OCI-LY3 (cell line): ENCODE measurements at regions not wholly inside any gene's neighbourhood (a gene's known extent, or its start where the extent isn't known, plus 50 kb on each side); places are given as distances from the start of the nearest gene placed in this dataset.
"Not testable (repeated sequence)": the region's sequence is repeated elsewhere in the genome, so short reads cannot be mapped to it uniquely, and the experiment has no call there.

ENCODE experiments used
- H2AFZ ChIP-seq: fragments of 200-600, 300-600 bp; shearing (Covaris generic); 2 replicates; pipeline ENCODE4 v1.6.0; 2014; ENCODE audit warnings: antibody characterized with exemption, low read depth, low read length
- H3K27ac ChIP-seq: fragments of 200-600, 300-600 bp; sonication (generic); 2 replicates; pipeline ENCODE4 v1.5.1; 2014; ENCODE audit warnings: mild to moderate bottlenecking, low read length, moderate library complexity, mixed read lengths
- H3K27me3 ChIP-seq: fragments of 200-600, 300-600 bp; sonication (generic); 2 replicates; pipeline ENCODE4 v1.6.1; 2014; ENCODE audit warnings: low read depth, low read length, mixed read lengths
- H3K36me3 ChIP-seq: fragments of 200-600, 300-600 bp; sonication (generic); replicated peaks from 2 replicates; pipeline ENCODE3; 2014; ENCODE audit warnings: low read depth, low read length, mixed read lengths
- H3K4me1 ChIP-seq: fragments of 300-600, 200-600 bp; sonication (generic); 2 replicates; pipeline ENCODE4 v1.6.1; 2014; ENCODE audit warnings: low read length, mixed read lengths
- H3K4me2 ChIP-seq: fragments of 200-600, 300-600 bp; sonication (generic); 2 replicates; pipeline ENCODE4 v1.6.1; 2014; ENCODE audit warnings: low read length, mixed read lengths
- H3K4me3 ChIP-seq: fragments of 300-600, 200-600 bp; sonication (generic); 2 replicates; pipeline ENCODE4 v1.5.1; 2014; ENCODE audit warnings: antibody characterized with exemption, mild to moderate bottlenecking, low read length, moderate library complexity
- H3K79me2 ChIP-seq: fragments of 300-600, 200-600 bp; shearing (Covaris generic); 2 replicates; pipeline ENCODE4 v1.6.1; 2014; ENCODE audit warnings: mild to moderate bottlenecking, low read length, mixed read lengths
- H3K9ac ChIP-seq: fragments of 300-600, 200-600 bp; shearing (Covaris generic); 2 replicates; pipeline ENCODE4 v1.6.0; 2014; ENCODE audit warnings: mild to moderate bottlenecking, low read length, moderate library complexity
- H3K9me3 ChIP-seq: fragments of 200-600, 300-600 bp; shearing (Covaris generic); 2 replicates; pipeline ENCODE4 v1.6.1; 2014; ENCODE audit warnings: low read length, mixed read lengths; ENCODE audit not compliant: insufficient read depth
- H4K20me1 ChIP-seq: fragments of 200-600, 300-600 bp; sonication (generic); 2 replicates; pipeline ENCODE4 v1.6.1; 2016; ENCODE audit warnings: low read length, mixed read lengths; ENCODE audit not compliant: insufficient read depth
- EZH2phosphoT487 ChIP-seq: fragments of 200-600 bp; shearing (Covaris generic); IDR thresholded peaks from 2 replicates; pipeline ENCODE4 v1.6.1; 2018; ENCODE audit warnings: antibody characterized with exemption, mixed run types, low read depth
- TF ChIP-seq, protein P1 (sequence below): fragments of 200-600, 300-600 bp; sonication (generic); IDR thresholded peaks from 2 replicates; pipeline ENCODE4 v1.5.1; 2014; ENCODE audit warnings: antibody characterized with exemption, low read length, low read depth

DNA sequence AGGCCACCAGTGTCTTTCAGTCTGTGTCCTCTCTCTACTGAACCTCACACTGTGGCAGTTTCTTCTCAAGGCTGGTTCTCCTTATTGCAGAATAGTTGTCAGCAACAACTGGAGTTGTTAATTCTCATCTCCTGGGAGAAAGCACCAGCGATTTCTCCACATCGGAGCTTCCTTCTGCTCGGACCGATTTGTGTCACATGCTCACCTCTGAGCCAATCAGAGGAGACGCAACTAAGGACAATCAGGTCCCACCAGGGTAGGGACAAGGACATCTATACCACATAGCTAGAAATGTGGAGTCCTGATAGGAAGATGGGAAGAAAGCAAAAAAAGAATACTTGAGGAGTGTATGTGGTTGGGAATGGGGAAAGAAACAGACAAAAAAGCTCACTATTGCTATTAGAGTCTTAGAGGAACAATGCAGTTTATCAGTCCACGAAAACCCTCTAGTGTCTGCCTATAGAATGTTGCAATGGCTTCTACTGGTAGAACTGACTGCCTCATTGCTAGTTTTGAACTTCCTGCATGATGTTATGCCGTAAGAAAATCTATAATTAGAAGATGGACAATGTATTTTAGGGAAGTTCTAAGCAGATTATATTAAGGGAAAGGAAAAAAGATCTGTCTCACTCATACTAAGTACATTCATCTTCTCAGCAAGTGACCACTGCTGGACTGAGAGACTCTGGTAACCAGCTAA lies 169.7 kb downstream of the CDCA7 start:
- H3K9me3 ChIP-seq: no peaks in the 10 kb centered on the region
- no peaks in the 10 kb centered on the region for H3K79me2 ChIP-seq
- H2AFZ ChIP-seq: no peak overlapping the region
- no peak overlapping the region for H3K4me2 ChIP-seq
- H3K4me1 ChIP-seq: no peaks in the 10 kb centered on the region
- H3K27me3 ChIP-seq: peaks cover 6% of the 10 kb centered on the region; the same call in 1 of the 2 replicates
- no peak overlapping the region for H3K4me3 ChIP-seq
- H3K36me3 ChIP-seq: no peaks in the 10 kb centered on the region
- no peak overlapping the region for H3K27ac ChIP-seq
- no peak for TF ChIP-seq EZH2phosphoT487
- TF ChIP-seq, protein P1, sequence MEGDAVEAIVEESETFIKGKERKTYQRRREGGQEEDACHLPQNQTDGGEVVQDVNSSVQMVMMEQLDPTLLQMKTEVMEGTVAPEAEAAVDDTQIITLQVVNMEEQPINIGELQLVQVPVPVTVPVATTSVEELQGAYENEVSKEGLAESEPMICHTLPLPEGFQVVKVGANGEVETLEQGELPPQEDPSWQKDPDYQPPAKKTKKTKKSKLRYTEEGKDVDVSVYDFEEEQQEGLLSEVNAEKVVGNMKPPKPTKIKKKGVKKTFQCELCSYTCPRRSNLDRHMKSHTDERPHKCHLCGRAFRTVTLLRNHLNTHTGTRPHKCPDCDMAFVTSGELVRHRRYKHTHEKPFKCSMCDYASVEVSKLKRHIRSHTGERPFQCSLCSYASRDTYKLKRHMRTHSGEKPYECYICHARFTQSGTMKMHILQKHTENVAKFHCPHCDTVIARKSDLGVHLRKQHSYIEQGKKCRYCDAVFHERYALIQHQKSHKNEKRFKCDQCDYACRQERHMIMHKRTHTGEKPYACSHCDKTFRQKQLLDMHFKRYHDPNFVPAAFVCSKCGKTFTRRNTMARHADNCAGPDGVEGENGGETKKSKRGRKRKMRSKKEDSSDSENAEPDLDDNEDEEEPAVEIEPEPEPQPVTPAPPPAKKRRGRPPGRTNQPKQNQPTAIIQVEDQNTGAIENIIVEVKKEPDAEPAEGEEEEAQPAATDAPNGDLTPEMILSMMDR: no peak
- no peak overlapping the region for H3K9ac ChIP-seq
- no peaks in the 10 kb centered on the region for H4K20me1 ChIP-seq

- H3K4me1 ChIP-seq, H3K4me3 ChIP-seq, H3K36me3 ChIP-seq, H3K9ac ChIP-seq, H3K27ac ChIP-seq, H3K4me2 ChIP-seq, H3K79me2 ChIP-seq, H2AFZ ChIP-seq, H4K20me1 ChIP-seq, H3K9me3 ChIP-seq: not testable (repeated sequence)
- peaks cover 25% of the 10 kb centered on the region for H3K27me3 ChIP-seq
Observed at GRCh38 chr2:173532732-173533531, 178.3 kb downstream of the CDCA7 start.

- H2AFZ ChIP-seq: no peak overlapping the region
- H3K79me2 ChIP-seq: no peaks in the 10 kb centered on the region
- H3K4me1 ChIP-seq: no peaks in the 10 kb centered on the region
- peaks cover 25% of the 10 kb centered on the region for H3K27me3 ChIP-seq
- no peak overlapping the region for H3K9ac ChIP-seq
- H3K36me3 ChIP-seq: no peaks in the 10 kb centered on the region
- TF ChIP-seq EZH2phosphoT487: no peak
- TF ChIP-seq, protein P1: no peak
- no peaks in the 10 kb centered on the region for H3K9me3 ChIP-seq
- H3K4me3 ChIP-seq: no peak overlapping the region
- no peak overlapping the region for H3K27ac ChIP-seq
- H3K4me2 ChIP-seq: no peak overlapping the region
- no peaks in the 10 kb centered on the region for H4K20me1 ChIP-seq
Observed at GRCh38 chr2:173537694-173538093, 183.0 kb downstream of the CDCA7 start.

GRCh38 chr2:173539615-173540014 lies 184.9 kb downstream of the CDCA7 start:
- Histone ChIP-seq H2AFZ (no peak overlapping the region), H3K4me1 (no peaks in the 10 kb centered on the region)
- TF ChIP-seq, protein P1: no peak
- TF ChIP-seq EZH2phosphoT487: no peak

More at GRCh38 chr2:173539615-173540014, 184.9 kb downstream of the CDCA7 start:
- H3K79me2 ChIP-seq: no peaks in the 10 kb centered on the region
- no peaks in the 10 kb centered on the region for H3K36me3 ChIP-seq
- no peak overlapping the region for H3K9ac ChIP-seq
- H4K20me1 ChIP-seq: no peaks in the 10 kb centered on the region
- no peak overlapping the region for H3K4me2 ChIP-seq
- H3K27me3 ChIP-seq: peaks cover 30% of the 10 kb centered on the region
- H3K27ac ChIP-seq: no peak overlapping the region
- no peak overlapping the region for H3K4me3 ChIP-seq
- H3K9me3 ChIP-seq: no peaks in the 10 kb centered on the region
